Activated CD8-positive, alpha-beta memory T cell treated with anti-CD3 and anti-CD28 coated beads, Interleukin-2, amount 50 U/mL, for 1 hour (primary cell): ENCODE measurements at regions not wholly inside any gene's neighbourhood (a gene's known extent, or its start where the extent isn't known, plus 50 kb on each side); places are given as distances from the start of the nearest gene placed in this dataset.

ENCODE experiments used
- DNase-seq: peaks from one replicate; pipeline ENCODE4 v3.0.0-alpha.2; 2020; ENCODE audit errors: extremely low read depth

DNA sequence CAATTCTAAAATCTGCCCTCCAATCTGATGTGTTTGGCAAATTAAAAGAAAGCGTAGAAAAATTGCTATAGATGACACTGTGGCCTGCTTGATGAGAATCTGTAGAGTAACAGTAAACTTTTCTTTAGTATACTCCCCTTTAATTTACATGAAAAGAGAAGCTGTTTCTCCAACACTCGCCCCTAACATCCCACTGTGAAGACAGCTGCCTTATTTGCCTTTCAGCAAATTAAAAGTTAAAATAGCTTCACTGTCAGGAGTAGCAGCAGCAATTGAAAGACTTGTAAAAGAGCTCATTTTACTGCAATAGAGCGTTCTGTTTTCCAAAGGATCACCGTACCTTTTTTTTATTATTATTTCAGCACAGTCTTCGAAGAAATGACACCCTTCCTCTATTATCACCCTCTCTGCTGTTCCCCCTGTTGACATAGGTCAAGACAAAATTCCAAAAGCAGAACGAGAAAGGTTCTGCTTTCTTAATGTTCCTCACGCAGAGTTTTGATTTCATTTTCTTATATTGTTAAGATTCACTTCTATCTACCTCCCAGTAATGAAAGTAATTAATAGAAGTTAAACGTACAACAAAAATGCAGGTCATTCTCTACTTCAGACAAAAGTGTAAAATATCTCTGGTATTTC is 153.5 kb upstream of the USP15 start:
- no peak for DNase-seq

- DNase-seq = no peak
Observed at GRCh38 chr12:62113366-62114011, 146.7 kb upstream of the USP15 start.

- DNase-seq = no peak
Observed at GRCh38 chr12:62116986-62117385, 143.2 kb upstream of the USP15 start.

DNA sequence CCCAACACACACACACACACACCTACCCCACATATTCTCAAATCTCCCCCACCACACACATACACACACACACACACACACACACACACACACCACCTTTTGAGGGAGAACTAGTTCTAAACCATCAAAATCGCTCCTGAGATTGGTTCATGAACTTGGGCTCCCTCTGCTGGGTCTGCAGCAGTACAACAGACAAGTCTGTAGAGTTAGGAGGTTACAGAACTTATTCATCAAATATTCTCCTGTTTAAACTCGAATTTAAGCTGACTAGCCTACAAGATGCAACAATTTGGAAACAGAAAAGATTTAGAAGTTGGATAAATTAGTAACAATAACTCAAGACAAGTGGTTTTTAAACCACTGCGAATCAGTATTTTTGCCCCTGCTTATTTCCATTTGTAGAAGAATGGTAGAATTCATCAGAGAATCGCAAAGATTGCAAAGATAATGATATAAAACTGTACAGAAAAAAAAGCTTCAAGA is 136.4 kb upstream of the USP15 start:
- no peak for DNase-seq

DNA sequence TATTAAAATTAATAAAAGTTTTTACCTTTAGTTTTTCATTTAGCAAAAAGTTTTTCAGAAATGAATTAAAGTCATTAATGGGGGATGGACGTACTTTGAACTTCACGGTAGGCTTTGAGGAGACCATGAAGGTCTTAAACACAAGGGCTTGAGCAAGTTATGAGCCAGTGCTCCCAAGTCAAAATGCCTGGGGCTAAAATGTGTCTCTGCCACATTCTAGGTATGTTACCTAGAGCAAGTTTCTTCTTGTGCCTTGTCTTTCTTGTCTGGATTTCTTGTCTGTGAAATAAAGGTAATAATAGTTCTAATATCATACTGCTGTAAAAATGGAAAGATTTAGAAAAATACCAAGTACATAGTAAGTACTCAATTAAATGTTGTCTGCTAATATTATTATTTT is 132.7 kb upstream of the USP15 start:
- DNase-seq = no peak

DNA sequence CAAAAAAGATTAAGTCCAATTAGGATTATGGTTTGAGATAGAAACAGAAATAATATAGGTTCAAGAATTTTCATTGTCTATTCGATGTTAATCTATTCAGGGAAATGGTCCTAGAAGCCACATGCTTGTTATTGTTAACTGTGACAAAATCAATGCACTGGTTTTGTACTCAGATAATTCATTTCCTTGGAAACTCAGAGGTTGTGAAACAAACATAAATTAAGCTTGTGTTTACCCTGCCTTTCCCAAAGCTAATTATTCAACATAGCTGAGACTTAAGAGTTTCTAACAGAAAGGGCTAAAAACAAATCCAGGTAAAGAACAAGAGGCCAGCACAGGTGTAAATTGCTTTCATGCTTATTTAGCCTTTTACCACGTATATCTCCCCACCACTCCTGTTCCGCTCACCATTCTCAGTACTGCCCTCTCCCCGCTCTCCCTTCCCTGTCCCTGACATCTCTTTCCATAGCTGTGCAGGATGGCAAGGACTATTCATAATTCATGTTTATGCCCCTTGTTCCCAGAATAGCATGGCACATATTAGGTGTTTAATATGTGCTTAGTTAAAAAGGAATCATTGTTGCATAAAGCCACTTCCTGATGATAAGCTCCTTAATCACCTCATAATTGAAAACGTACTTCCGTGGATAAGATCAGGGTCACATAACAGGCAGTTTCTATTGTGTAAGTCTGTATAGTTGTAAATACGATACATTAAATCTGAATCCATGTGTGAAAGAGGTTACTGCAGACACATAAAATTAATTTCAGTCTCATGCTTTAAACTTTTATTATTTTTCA is 131.8 kb upstream of the USP15 start:
- DNase-seq = no peak

DNA sequence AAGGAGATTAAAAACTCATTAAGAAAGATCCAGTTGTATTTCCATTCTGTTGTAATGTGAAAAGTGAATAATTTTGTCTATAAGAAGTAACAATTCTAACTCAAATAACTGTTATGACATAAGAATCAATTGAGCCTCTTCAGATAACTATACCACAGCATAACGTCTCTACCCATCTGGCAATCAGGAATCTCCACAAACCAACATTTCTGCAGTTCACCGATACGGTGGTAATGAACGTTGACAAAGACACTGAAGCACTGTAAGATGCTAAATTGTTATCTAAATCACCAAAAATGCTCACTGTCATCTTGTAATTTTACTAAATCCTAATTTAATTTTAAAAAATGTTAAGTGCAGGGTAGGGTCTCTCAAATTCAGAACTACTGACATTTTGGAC is 130.9 kb upstream of the USP15 start:
- no peak for DNase-seq

GRCh38 chr12:62130402-62130801 is 129.8 kb upstream of the USP15 start:
- DNase-seq = no peak

DNA sequence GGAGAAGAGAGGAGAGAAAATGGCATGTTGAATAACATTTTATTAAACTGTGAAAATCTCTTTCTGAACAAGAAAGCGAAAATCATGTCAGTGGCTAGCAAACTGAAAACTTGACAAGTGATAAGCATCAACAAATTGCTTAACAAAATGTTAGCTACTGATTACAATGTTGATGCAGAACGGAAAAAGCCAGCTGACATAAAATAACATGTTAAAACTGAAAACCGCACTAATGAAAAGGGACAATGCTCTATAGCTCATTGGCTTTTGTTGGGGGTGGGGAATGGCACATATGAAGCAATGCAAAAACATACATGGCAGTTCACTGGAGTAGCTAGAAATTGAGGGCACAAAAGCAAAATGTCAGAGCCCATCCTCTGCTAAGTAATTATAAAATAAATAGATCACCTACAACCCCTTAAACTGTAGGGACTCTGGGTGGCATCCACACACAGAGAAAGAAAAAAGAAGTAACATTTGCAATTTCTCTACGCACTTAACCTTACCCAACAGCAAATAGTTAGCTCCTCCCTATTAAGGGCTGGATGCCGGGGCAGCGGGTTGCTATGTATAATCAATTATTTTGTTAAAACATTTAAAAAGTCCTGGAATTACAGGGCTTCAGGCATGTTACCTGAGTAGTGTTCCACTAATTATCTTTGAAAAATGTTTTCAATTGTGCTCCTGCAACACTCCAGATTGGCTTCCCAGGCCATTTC is 129.2 kb upstream of the USP15 start:
- DNase-seq = no peak

- DNase-seq = no peak
Observed at GRCh38 chr12:62133440-62133839, 126.8 kb upstream of the USP15 start.

DNA sequence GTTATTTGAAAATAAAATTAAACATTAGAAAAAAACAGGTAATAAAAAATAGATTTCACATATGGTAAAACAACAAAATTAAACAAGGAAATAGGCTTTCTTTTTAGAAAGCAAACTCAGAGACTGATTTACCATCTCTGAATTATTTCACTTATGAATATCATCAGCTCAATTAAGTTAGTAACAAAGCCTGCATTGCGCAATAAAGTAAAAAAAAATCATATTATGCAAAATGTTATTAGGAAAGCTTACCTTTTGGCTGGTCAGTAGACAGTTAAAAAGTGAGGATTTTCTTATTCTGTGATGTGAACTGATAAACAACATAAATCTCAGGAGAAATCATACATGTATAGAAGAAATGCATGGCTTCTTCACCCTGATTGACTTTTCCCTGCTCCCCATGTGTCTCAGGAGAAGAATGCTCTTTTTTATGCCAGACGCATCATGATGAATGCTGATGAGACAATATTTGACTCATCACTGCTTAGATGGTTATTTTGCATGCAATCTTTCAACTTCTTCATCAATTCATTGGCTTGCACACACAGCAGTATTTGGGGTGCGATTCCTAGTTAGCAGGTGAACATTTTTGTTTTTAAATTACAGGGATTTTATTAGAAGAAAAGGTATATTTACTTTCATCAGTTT is 124.5 kb upstream of the USP15 start:
- no peak for DNase-seq

DNA sequence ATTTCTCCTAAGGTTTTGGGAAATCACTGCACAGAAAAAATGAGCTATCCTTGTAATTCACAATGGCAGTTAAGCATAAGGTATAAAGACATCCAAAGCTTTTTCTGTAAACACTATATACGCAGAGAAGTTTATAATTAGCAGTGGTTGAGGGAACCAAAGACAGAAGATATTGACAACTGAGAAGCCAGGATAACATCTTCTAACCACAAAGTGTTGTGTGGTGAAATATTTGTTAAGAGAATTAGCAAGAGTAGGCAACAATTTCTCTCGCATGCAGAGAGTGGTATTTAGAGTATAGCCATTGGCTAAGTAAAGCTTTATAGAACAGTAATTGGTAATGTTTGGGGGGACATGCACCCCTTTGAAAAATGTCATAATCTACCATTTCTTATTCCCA is 123.7 kb upstream of the USP15 start:
- DNase-seq = no peak

DNA sequence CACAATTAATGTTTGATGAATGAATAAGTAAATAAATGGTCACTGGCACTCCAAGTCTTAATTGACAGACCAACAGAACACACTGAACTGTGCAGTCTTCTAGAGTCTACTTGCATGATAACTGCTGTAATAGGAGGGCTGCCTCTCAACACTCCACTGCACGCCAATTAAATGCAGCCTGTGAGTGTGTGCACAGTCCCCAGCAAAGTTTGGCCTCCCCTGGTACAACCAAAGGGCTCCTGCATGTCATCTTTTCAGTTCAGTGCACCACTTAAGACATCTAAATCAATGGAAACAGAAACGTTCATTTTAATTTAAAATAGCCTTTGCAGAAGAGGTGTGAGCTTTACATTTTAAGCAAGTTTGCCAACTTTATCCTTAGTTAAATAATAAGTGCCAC is 121.7 kb upstream of the USP15 start:
- DNase-seq = no peak

DNA sequence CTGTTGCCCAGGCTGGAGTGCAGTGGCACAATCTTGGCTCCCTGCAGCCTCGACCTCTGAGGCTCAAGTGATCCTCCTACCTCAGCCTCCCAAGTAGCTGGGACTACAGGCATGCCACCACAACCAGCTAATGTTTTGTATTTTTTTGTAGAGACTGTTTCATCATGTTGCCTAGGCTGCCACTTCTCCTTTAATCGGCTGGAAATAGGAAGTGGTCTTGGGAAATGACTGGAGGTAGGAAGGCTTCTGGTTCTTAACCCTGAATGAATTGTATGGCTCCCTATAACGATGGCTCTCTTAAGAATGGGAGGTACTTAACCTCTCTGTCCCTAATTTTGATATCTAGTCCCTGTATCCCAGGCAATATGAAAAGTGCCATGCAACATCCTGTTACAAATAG is 113.9 kb upstream of the USP15 start:
- no peak for DNase-seq

GRCh38 chr12:62158013-62158412 is 102.2 kb upstream of the USP15 start:
- DNase-seq = no peak

DNA sequence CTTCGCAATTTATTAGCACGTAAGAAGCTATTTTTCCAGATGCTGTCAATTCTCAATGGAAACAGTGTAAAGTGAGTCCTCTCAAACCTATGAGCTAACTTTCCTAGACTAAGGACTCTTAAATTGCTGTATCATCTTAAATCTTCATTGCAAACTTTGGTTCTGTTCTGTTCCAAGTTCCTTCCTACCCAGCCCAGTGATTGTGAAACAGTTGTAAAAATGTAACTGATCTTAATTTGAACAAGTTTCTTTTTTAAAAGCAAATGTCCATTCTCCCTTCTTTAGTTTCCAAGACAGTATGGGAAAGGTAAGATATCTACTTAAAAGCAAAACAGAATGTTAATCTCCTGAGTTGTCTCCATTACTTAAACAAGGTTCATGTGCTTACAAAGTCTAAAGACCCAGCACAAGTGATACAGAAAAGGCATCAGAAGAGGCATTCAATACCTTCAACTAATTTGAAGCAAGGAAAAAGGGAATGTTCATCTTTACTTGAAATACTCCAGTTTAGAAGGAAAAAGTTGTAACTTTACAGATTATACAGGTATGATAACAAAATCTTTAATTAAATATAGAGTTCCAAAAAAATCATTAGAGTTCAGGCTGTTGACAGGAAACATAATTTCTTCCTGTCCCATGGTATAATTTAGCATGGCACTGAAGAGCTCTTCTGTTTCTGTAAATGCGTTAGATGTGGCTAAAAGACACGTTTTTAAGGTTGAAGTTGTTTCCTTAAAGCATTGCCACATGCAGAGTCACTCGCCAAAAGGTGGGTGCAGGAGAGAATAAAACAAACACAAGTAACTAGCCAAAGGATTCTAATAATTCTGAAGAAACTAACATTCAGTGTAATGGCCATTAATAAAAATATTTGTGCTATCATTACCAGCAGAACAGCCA is 101.5 kb upstream of the USP15 start:
- no peak for DNase-seq

- no peak for DNase-seq
Observed at GRCh38 chr12:62162214-62162613, 98.0 kb upstream of the USP15 start.

DNA sequence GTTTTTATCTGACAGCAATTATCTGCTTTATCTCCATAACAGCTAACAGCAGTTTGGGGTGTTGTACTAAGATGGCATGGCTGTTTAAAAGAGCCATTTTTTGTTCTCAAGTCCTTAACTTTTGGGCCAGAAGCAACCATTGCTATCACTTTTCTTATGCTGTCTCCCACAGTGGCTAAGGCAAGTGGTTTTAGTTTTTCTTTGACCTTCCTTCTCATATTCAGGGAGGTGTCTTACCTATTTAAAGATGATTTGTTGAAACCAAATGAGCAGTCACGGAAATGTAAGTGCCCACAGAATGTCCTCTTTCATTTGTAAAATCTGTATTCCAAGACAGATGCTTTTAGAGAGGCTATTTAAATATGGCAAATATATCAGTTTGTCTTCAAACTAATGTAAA is 96.8 kb upstream of the USP15 start:
- DNase-seq = no peak

DNA sequence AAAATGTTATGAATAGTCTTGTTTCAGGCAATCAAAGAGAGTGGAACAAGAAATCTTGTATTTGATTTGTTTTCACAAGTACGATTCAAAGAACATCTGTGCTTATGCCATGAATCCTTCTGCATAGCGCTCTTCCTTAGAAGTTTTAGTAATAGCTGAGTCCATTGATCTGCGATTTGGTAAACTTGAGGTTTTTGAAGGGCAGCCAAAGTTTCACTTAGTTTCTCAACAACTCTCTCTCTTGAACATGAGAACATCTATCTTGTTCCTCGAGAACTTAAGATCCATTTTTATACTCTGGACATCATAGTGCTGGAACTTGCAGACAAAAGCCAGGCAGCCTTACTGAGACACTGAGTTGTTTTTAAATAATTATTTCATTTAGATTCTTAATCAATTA is 96.2 kb upstream of the USP15 start:
- no peak for DNase-seq

- DNase-seq = no peak
Observed at GRCh38 chr12:62166525-62166924, 93.7 kb upstream of the USP15 start.

DNA sequence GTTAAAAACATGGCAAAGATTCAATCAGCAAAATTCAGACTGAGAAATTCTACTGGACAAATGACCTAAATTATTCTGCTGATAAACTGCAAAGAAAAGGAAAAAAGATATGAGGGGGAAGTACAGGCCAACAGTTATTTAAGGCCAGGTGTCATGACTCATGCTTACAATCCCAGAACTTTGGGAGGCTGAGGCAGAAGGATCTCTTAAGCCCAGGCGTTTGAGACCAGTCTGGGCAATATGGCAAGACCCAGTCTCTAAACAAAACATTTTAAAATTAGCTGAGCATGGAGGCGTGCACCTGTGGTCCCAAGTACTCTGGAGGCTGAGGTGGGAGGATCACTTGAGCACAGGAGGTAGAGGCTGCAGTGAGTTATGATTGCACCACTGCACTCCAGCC is 91.8 kb upstream of the USP15 start:
- no peak for DNase-seq
